ENCODE measurements at regions not wholly inside any gene's neighbourhood (a gene's known extent, or its start where the extent isn't known, plus 50 kb on each side); places are given as distances from the start of the nearest gene placed in this dataset.

- intact Hi-C loops (cut with DNase I) = no loop called here
- DNase-seq (no peak), ATAC-seq (no peak)
- Histone ChIP-seq H3K4me3 (no peak overlapping the region), H3K4me1 (no peaks in the 10 kb centered on the region), H3K27ac (no peak overlapping the region), H3K36me3 (no peaks in the 10 kb centered on the region), H3K27me3 (no peaks in the 10 kb centered on the region), H3K9me3 (no peaks in the 10 kb centered on the region)
- TF ChIP-seq, protein P1, sequence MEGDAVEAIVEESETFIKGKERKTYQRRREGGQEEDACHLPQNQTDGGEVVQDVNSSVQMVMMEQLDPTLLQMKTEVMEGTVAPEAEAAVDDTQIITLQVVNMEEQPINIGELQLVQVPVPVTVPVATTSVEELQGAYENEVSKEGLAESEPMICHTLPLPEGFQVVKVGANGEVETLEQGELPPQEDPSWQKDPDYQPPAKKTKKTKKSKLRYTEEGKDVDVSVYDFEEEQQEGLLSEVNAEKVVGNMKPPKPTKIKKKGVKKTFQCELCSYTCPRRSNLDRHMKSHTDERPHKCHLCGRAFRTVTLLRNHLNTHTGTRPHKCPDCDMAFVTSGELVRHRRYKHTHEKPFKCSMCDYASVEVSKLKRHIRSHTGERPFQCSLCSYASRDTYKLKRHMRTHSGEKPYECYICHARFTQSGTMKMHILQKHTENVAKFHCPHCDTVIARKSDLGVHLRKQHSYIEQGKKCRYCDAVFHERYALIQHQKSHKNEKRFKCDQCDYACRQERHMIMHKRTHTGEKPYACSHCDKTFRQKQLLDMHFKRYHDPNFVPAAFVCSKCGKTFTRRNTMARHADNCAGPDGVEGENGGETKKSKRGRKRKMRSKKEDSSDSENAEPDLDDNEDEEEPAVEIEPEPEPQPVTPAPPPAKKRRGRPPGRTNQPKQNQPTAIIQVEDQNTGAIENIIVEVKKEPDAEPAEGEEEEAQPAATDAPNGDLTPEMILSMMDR (IDR thresholded peaks at IDR 0.05) = no peak
Observed at GRCh38 chr6:15735567-15736265, 72.9 kb upstream of the DTNBP1 start.

DNA sequence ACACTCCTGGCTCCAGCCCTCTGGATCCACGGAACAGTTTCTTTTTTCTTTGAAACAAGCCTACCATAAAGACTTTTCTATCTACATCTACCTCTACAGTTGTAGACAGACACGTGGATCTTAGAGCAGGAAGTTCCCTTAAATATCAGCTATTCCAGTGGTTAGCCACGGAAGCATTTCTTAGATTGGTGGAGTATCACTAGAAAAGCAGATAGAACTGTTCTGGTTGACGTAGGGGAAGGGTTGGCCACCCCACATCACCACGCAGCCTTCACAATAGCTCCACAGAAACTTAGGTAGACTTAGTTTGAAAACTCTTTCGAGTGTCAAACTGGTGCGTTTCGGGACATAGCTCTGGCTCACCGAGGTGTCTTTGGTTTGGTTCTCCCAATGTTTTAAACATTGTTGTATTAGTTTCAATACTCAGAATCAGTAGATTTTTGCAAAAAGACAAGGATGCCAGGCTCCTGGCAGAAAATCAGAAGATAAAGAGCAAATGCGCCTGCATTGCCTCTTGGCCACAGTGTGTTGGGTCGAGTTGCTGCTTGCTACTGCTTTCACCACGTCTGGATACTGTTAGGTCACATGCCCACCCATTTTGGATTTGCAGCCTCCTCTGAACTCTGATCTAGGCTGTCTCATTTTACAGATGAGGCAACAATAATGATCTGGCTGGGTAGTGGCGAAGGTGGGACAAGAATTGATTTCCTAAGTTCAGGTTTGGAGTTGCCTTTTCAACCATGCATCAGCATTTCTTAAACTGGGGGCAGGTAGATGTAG, 71.5 kb upstream of the DTNBP1 start:
- TF ChIP-seq, protein P1 (IDR thresholded peaks at IDR 0.05) = no peak
- intact Hi-C loops (cut with DNase I) = no loop called here

GRCh38 chr6:15730922-15731321, 68.1 kb upstream of the DTNBP1 start:
- no peaks in the 10 kb centered on the region for H3K4me1 ChIP-seq
- H3K27ac ChIP-seq = no peak overlapping the region
- H3K36me3 ChIP-seq = no peaks in the 10 kb centered on the region
- DNase-seq (no peak), ATAC-seq (no peak)
- H3K9me3 ChIP-seq = no peaks in the 10 kb centered on the region
- TF ChIP-seq, protein P1 (IDR thresholded peaks at IDR 0.05) = no peak
- H3K27me3 ChIP-seq = no peaks in the 10 kb centered on the region
- no peak overlapping the region for H3K4me3 ChIP-seq
- intact Hi-C loops (cut with DNase I) = no loop called here

More for the DNA sequence above, 71.5 kb upstream of the DTNBP1 start:
- Histone ChIP-seq H3K4me3 (no peak overlapping the region), H3K27ac (no peak overlapping the region), H3K9me3 (no peaks in the 10 kb centered on the region), H3K36me3 (no peaks in the 10 kb centered on the region), H3K4me1 (no peaks in the 10 kb centered on the region), H3K27me3 (no peaks in the 10 kb centered on the region)
- ATAC-seq (no peak), DNase-seq (no peak)

DNA sequence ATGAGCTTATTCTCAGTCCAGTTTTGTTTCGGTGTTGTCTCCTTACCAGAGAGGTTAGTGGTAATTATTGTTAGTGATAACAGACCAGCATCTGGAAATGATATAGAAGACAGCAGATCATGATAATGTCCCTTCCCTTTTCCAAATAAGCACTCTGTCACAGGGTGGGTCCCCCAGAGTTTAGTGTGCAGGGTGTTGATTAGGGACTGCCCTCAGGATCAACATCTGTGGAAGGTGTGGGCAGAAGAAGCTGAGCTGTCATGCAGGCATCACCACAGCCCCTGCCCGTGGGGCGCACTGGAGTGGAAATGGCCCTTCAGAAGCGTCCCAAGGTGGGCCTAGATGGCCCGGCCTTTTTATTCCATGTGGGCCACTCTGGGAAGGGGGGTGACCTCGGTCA, 67.6 kb upstream of the DTNBP1 start:
- DNase-seq (no peak), ATAC-seq (no peak)
- no peaks in the 10 kb centered on the region for H3K36me3 ChIP-seq
- no peak overlapping the region for H3K4me3 ChIP-seq
- H3K27me3 ChIP-seq = no peaks in the 10 kb centered on the region
- no peak overlapping the region for H3K27ac ChIP-seq
- intact Hi-C loops (cut with DNase I) = no loop called here
- TF ChIP-seq, protein P1 (IDR thresholded peaks at IDR 0.05) = no peak
- no peaks in the 10 kb centered on the region for H3K4me1 ChIP-seq
- no peaks in the 10 kb centered on the region for H3K9me3 ChIP-seq

GRCh38 chr6:15722731-15723130, 59.9 kb upstream of the DTNBP1 start:
- intact Hi-C loops (cut with DNase I) = no loop called here
- no peak for ATAC-seq
- TF ChIP-seq, protein P1 (IDR thresholded peaks at IDR 0.05) = no peak
- no peaks in the 10 kb centered on the region for H3K9me3 ChIP-seq
- no peaks in the 10 kb centered on the region for H3K27me3 ChIP-seq
- H3K27ac ChIP-seq = no peak overlapping the region
- no peak overlapping the region for H3K4me3 ChIP-seq
- no peaks in the 10 kb centered on the region for H3K36me3 ChIP-seq
- H3K4me1 ChIP-seq = no peaks in the 10 kb centered on the region
- no peak for DNase-seq
